Skin epidermis (tissue), 12 donors: ENCODE measurements at regions not wholly inside any gene's neighbourhood (a gene's known extent, or its start where the extent isn't known, plus 50 kb on each side); places are given as distances from the start of the nearest gene placed in this dataset.

Experiments
- H3K27ac ChIP-seq, 21 experiments: fragments of 200-600 bp; sonication (generic) in 11 of 21; one replicate each; pipeline ENCODE4 v1.5.0; 2020; ENCODE audit warnings: mild to moderate bottlenecking in 3 of 21, inconsistent platforms in 2 of 21, moderate library complexity in 2 of 21
- H3K4me3 ChIP-seq, 7 experiments: fragments of 200-600 bp; sonication (generic) in 2 of 7; one replicate each; pipeline ENCODE4 v1.5.0; 2020; ENCODE audit warnings: inconsistent platforms in 2 of 7, mild to moderate bottlenecking in 2 of 7, moderate library complexity in 1 of 7

GRCh38 chr4:178083968-178084367, 641.7 kb upstream of the AGA start:
- Histone ChIP-seq H3K27ac (no peak overlapping the region), H3K4me3 (no peak overlapping the region)

GRCh38 chr4:178086320-178086719, 644.1 kb upstream of the AGA start:
- Histone ChIP-seq H3K4me3 (no peak overlapping the region), H3K27ac (no peak overlapping the region)

GRCh38 chr4:178090640-178091411, 648.6 kb upstream of the AGA start:
- Histone ChIP-seq H3K4me3 (no peak overlapping the region), H3K27ac (no peak overlapping the region)

GRCh38 chr4:178102139-178102538, 659.9 kb upstream of the AGA start:
- no peak overlapping the region for H3K4me3 ChIP-seq
- no peak overlapping the region for H3K27ac ChIP-seq

- no peak overlapping the region for H3K27ac ChIP-seq
- H3K4me3 ChIP-seq, result no peak overlapping the region
Measured at GRCh38 chr4:178105242-178105641, 663.0 kb upstream of the AGA start.

GRCh38 chr4:178136736-178137345, 694.6 kb upstream of the AGA start:
- Histone ChIP-seq H3K27ac (no peak overlapping the region), H3K4me3 (no peak overlapping the region)

GRCh38 chr4:178137732-178138471, 695.7 kb upstream of the AGA start:
- Histone ChIP-seq H3K4me3 (no peak overlapping the region), H3K27ac (no peak overlapping the region)

- Histone ChIP-seq H3K4me3 (no peak overlapping the region), H3K27ac (no peak overlapping the region)
Measured at GRCh38 chr4:178138491-178138890, 696.3 kb upstream of the AGA start.

- no peak overlapping the region for H3K4me3 ChIP-seq
- no peak overlapping the region for H3K27ac ChIP-seq
Measured at GRCh38 chr4:178140326-178140915, 698.2 kb upstream of the AGA start.

GRCh38 chr4:178142724-178143123, 700.5 kb upstream of the AGA start:
- H3K4me3 ChIP-seq, result no peak overlapping the region
- no peak overlapping the region for H3K27ac ChIP-seq

GRCh38 chr4:178148106-178148505, 705.9 kb upstream of the AGA start:
- H3K4me3 ChIP-seq, result no peak overlapping the region
- H3K27ac ChIP-seq, result no peak overlapping the region

- no peak overlapping the region for H3K4me3 ChIP-seq
- H3K27ac ChIP-seq, result no peak overlapping the region
Measured at GRCh38 chr4:178165251-178165950, 723.2 kb upstream of the AGA start.

- Histone ChIP-seq H3K27ac (no peak overlapping the region), H3K4me3 (no peak overlapping the region)
Measured at GRCh38 chr4:178165951-178166308, 723.7 kb upstream of the AGA start.

- no peak overlapping the region for H3K27ac ChIP-seq
- H3K4me3 ChIP-seq, result no peak overlapping the region
Measured at GRCh38 chr4:178173771-178174170, 731.5 kb upstream of the AGA start.

GRCh38 chr4:178174756-178175155, 732.5 kb upstream of the AGA start:
- Histone ChIP-seq H3K27ac (no peak overlapping the region), H3K4me3 (no peak overlapping the region)

- no peak overlapping the region for H3K27ac ChIP-seq
- no peak overlapping the region for H3K4me3 ChIP-seq
Measured at GRCh38 chr4:178185517-178185916, 743.3 kb upstream of the AGA start.

- Histone ChIP-seq H3K27ac (no peak overlapping the region), H3K4me3 (no peak overlapping the region)
Measured at GRCh38 chr4:178192611-178193010, 750.4 kb upstream of the AGA start.

GRCh38 chr4:178196751-178197374, 754.6 kb upstream of the AGA start:
- no peak overlapping the region for H3K27ac ChIP-seq
- no peak overlapping the region for H3K4me3 ChIP-seq

- no peak overlapping the region for H3K27ac ChIP-seq
Measured at GRCh38 chr4:178198691-178199090, 756.5 kb upstream of the AGA start.

GRCh38 chr4:178202422-178202821, 760.2 kb upstream of the AGA start:
- H3K4me3 ChIP-seq, result no peak overlapping the region

More at GRCh38 chr4:178198691-178199090, 756.5 kb upstream of the AGA start:
- no peak overlapping the region for H3K4me3 ChIP-seq

More at GRCh38 chr4:178202422-178202821, 760.2 kb upstream of the AGA start:
- H3K27ac ChIP-seq, result no peak overlapping the region
